K562 (cell line): ENCODE measurements at regions not wholly inside any gene's neighbourhood (a gene's known extent, or its start where the extent isn't known, plus 50 kb on each side); places are given as distances from the start of the nearest gene placed in this dataset.

Source experiments
- ATAC-seq: fragments of 200-7000 bp; cut with Tn5 transposase; 3 replicates; pipeline ENCODE4 v1.9.1; 2020; ENCODE audit warnings: moderate library complexity
- BruUV-seq: library from RNA; stranded (reverse); fragments of 400-500 nt; replicated peaks from 2 replicates; lab custom pipeline; 2021; lab: Mats Ljungman, UMichigan
- CTCF ChIA-PET: fragments of 300-600 bp; formaldehyde crosslinking; extraction: SDS; loops from one replicate; lab custom pipeline; 2021; ENCODE audit warnings: low intra/inter-chr PET ratio; lab: Yijun Ruan, JAX
- POLR2A ChIA-PET: fragments of 300-600, 350-650 bp; sonication (Branson Sonifier 250); formaldehyde crosslinking; extraction: SDS; loops from one replicate; lab custom pipeline; 2021; ENCODE audit warnings: antibody characterized with exemption, inconsistent platforms; lab: Yijun Ruan, JAX
- DNase-seq, 4 experiments: peaks; one replicate each; pipeline versions ENCODE4 v3.0.0 to v3.0.0-alpha.2; 2011 to 2018; ENCODE audit warnings: low spot score in 3 of 4, mixed read lengths in 3 of 4; ENCODE audit errors: extremely low read depth in 1 of 4
- FAIRE-seq: peaks from 2 replicates; lab custom pipeline; 2011; peaks lifted over from hg19 to GRCh38; lab: Jason Lieb, UNC
- H2AFZ ChIP-seq: 2 replicates; pipeline ENCODE4 v1.6.0; 2011; ENCODE audit warnings: low read depth, low read length, control low read depth, inconsistent platforms
- H3K27ac ChIP-seq: fragments of 200-600 bp; 3 replicates; pipeline ENCODE4 v1.8.0; 2011; ENCODE audit warnings: low read depth, mild to moderate bottlenecking, control low read depth, inconsistent platforms, low read length, moderate library complexity, mixed read lengths; ENCODE audit errors: extremely low read depth
- H3K27me3 ChIP-seq, 2 experiments: fragments of 300-600 bp in 1 of 2; 2 replicates in 1 of 2; 3 replicates in 1 of 2; pipeline versions ENCODE4 v1.6.0 to v1.8.0; 2011; ENCODE audit warnings: inconsistent platforms in 2 of 2, low read length in 2 of 2, mild to moderate bottlenecking in 1 of 2, mixed read lengths in 1 of 2, moderate library complexity in 1 of 2; ENCODE audit not compliant: control insufficient read depth in 2 of 2, insufficient read depth in 2 of 2
- H3K36me3 ChIP-seq: fragments of 300-600 bp; 3 replicates; pipeline ENCODE4 v1.8.0; 2011; ENCODE audit warnings: mild to moderate bottlenecking, low read length, inconsistent platforms; ENCODE audit not compliant: control insufficient read depth, insufficient read depth
- H3K4me1 ChIP-seq, 2 experiments: fragments of 200-600 bp in 1 of 2; replicated peaks in 1 of 2; 2 replicates in 1 of 2; 3 replicates in 1 of 2; pipeline versions ENCODE4 v1.5.1 to v1.8.0; 2011; ENCODE audit warnings: inconsistent platforms in 2 of 2, low read length in 2 of 2, mild to moderate bottlenecking in 1 of 2, mixed read lengths in 1 of 2, moderate library complexity in 1 of 2; ENCODE audit not compliant: control insufficient read depth in 2 of 2, insufficient read depth in 2 of 2
- H3K4me2 ChIP-seq: 2 replicates; pipeline ENCODE4 v1.6.1; 2011; ENCODE audit warnings: low read length, control low read depth, inconsistent platforms, mixed read lengths; ENCODE audit not compliant: insufficient read depth
- H3K4me3 ChIP-seq: fragments of 200-600 bp; sonication (generic), shearing (Covaris generic); 2 replicates; pipeline ENCODE4 v1.5.1; 2016; ENCODE audit warnings: control low read depth, inconsistent platforms
- H3K79me2 ChIP-seq: fragments of 200-600 bp; 3 replicates; pipeline ENCODE4 v1.8.0; 2011; ENCODE audit warnings: low read length, inconsistent platforms; ENCODE audit not compliant: control insufficient read depth, insufficient read depth
- H3K9ac ChIP-seq, 2 experiments: 2 replicates each; pipeline versions ENCODE4 v1.6.0 to v1.6.1; 2011; ENCODE audit warnings: low read depth in 2 of 2, low read length in 2 of 2, control low read depth in 1 of 2, inconsistent platforms in 1 of 2, mild to moderate bottlenecking in 1 of 2, mixed read lengths in 1 of 2; ENCODE audit not compliant: insufficient read depth in 1 of 2
- H3K9me1 ChIP-seq: one replicate; pipeline ENCODE4 v1.6.0; 2011; ENCODE audit warnings: inconsistent platforms, mild to moderate bottlenecking, low read length, moderate library complexity; ENCODE audit not compliant: control insufficient read depth, insufficient read depth
- H3K9me3 ChIP-seq: replicated peaks from 2 replicates; pipeline ENCODE4 v1.5.1; 2011; ENCODE audit warnings: low read depth, low read length, inconsistent platforms; ENCODE audit not compliant: control insufficient read depth, insufficient read depth
- H4K20me1 ChIP-seq: replicated peaks from 2 replicates; pipeline ENCODE4 v1.6.1; 2011; ENCODE audit warnings: low read length, inconsistent platforms, mixed read lengths; ENCODE audit not compliant: control insufficient read depth, insufficient read depth
- BCLAF1 ChIP-seq, 2 experiments: fragments of 450-650 bp in 1 of 2; IDR thresholded peaks; 2 replicates each; pipeline ENCODE4 v1.6.1; 2011 to 2017; ENCODE audit warnings: low read depth in 2 of 2, antibody characterized with exemption in 1 of 2, borderline replicate concordance in 1 of 2, low read length in 1 of 2, mild to moderate bottlenecking in 1 of 2, mixed read lengths in 1 of 2; ENCODE audit not compliant: control insufficient read depth in 1 of 2
- CGGBP1 ChIP-seq: fragments of 250-450 bp; sonication (Bioruptor Pico); IDR thresholded peaks from 2 replicates; pipeline ENCODE4 v1.9.0; 2021; ENCODE audit warnings: mild to moderate bottlenecking
- FOXJ2 ChIP-seq: fragments of 200-800 bp; sonication (Bioruptor generic); IDR thresholded peaks from 2 replicates; pipeline ENCODE4 v1.6.1; 2016; ENCODE audit warnings: missing genetic modification characterization, missing compliant biosample characterization
- FUS ChIP-seq: fragments of 200-400 bp; formaldehyde crosslinking; optimal IDR thresholded peaks from 2 replicates; pipeline ENCODE3; 2017; ENCODE audit warnings: low read depth, low read length
- LEF1 ChIP-seq: fragments of 450-650 bp; IDR thresholded peaks from 2 replicates; pipeline ENCODE4 v1.6.1; 2016; ENCODE audit warnings: mild to moderate bottlenecking
- MAFG ChIP-seq: fragments of 450-650 bp; conservative IDR thresholded peaks from 2 replicates; pipeline ENCODE4 v1.6.1; 2016; ENCODE audit warnings: missing genetic modification characterization, missing compliant biosample characterization
- MXD1 ChIP-seq: fragments of 250-450 bp; sonication (Bioruptor Pico); IDR thresholded peaks from 2 replicates; pipeline ENCODE4 v1.8.0; 2021; ENCODE audit warnings: borderline replicate concordance, mild to moderate bottlenecking, moderate library complexity; ENCODE audit not compliant: poor library complexity, severe bottlenecking
- POLR2G ChIP-seq: fragments of 200-400 bp; formaldehyde crosslinking; IDR thresholded peaks from 2 replicates; pipeline ENCODE4 v1.6.1; 2017; ENCODE audit warnings: low read depth, mild to moderate bottlenecking, antibody characterized with exemption, low read length, moderate library complexity
- RBM39 ChIP-seq: fragments of 200-400 bp; formaldehyde crosslinking; optimal IDR thresholded peaks from 2 replicates; pipeline ENCODE3; 2018; ENCODE audit warnings: low read depth, low read length
- RNF219 ChIP-seq: fragments of 250-450 bp; sonication (Bioruptor Pico); IDR thresholded peaks from 2 replicates; pipeline ENCODE4 v1.5.0; 2022; ENCODE audit warnings: mild to moderate bottlenecking
- TAF1 ChIP-seq: IDR thresholded peaks from 2 replicates; pipeline ENCODE4 v1.6.1; 2011; ENCODE audit warnings: mild to moderate bottlenecking, low read length, moderate library complexity; ENCODE audit not compliant: insufficient read depth, control insufficient read depth, severe bottlenecking; ENCODE audit errors: extremely low read depth
- ZBTB5 ChIP-seq: fragments of 450-650 bp; IDR thresholded peaks from 2 replicates; pipeline ENCODE4 v1.6.1; 2017; ENCODE audit warnings: antibody characterized with exemption
- ZNF324 ChIP-seq: fragments of 250-450 bp; sonication (Bioruptor Pico); IDR thresholded peaks from 2 replicates; pipeline ENCODE4 v1.4.0; 2020; ENCODE audit warnings: mild to moderate bottlenecking
- WGBS: fragments of 100-300 bp; shearing (Covaris generic); methylation state at CpG from one replicate; pipeline ENCODE4 v1.1.6; 2016; ENCODE audit warnings: low coverage, mixed read lengths; ENCODE audit not compliant: insufficient coverage; ENCODE audit errors: missing lambda C conversion rate; 5-methylcytosine and 5-hydroxymethylcytosine counted together
- in situ Hi-C: fragments of 300-500 bp; cut with MboI; formaldehyde crosslinking; loops from 4 replicates; pipeline ENCODE4 v1.15.0; 2018; ENCODE audit warnings: inconsistent platforms, mixed read lengths
- intact Hi-C: fragments of 100-400 bp; cut with micrococcal nuclease; formaldehyde crosslinking; loops from 2 replicates; pipeline ENCODE4 v1.14.2; 2022

GRCh38 chr20:55386686-55387085 lies 618.6 kb downstream of the CBLN4 start (continued):
- TF ChIP-seq ZBTB5, result no peak
- TF ChIP-seq MAFG, result no peak

- no TSS peak for BruUV-seq
- Histone ChIP-seq H3K79me2 (no peaks in the 10 kb centered on the region), H3K9me1 (no peaks in the 10 kb centered on the region), H3K27me3 (no peaks in the 10 kb centered on the region), H3K36me3 (no peaks in the 10 kb centered on the region), H3K4me1 (no peaks in the 10 kb centered on the region), H4K20me1 (no peaks in the 10 kb centered on the region), H3K4me3 (no peak overlapping the region), H3K9ac (no peak overlapping the region), H3K27ac (no peak overlapping the region), H2AFZ (no peak overlapping the region), H3K4me2 (no peak overlapping the region), H3K9me3 (no peaks in the 10 kb centered on the region)
- DNase-seq, result no peak
- ChIA-PET POLR2A (interaction anchor here (0.6 kb wide), 1 partner anchor 536 kb away, joined by 3 read pairs; no protein-coding TSS in a partner anchor), CTCF (no interaction called here)
- TF ChIP-seq FOXJ2 (tag) (no peak), TAF1 (no peak), ZNF324 (no peak), BCLAF1 (IDR thresholded peaks at IDR 0.05; ENCODE audit: borderline replicate concordance in 1 of 2, control insufficient read depth in 1 of 2, low read depth in 2 of 2, low read length in 1 of 2) (no peak), RBM39 (no peak), RNF219 (no peak), POLR2G (no peak), MXD1 (CRISPR knock-in tag) (no peak), FUS (no peak), CGGBP1 (no peak), LEF1 (no peak)
- no peak for ATAC-seq
- 0% methylated on average over 10 of the region's 10 CpGs for WGBS
- no peak for FAIRE-seq
- in situ Hi-C loops, result no loop called here
- intact Hi-C loops, result no loop called here
Observed at GRCh38 chr20:55375920-55376319, 629.4 kb downstream of the CBLN4 start.
